Psoas muscle (tissue), 7 donors: ENCODE measurements at regions not wholly inside any gene's neighbourhood (a gene's known extent, or its start where the extent isn't known, plus 50 kb on each side); places are given as distances from the start of the nearest gene placed in this dataset.

ENCODE experiments used
- ATAC-seq, 4 donors: fragments of 200-7000 bp; cut with Tn5 transposase; one replicate each; pipeline ENCODE4 v1.9.1; 2020; ENCODE audit warnings: moderate library complexity in 3 of 4, mild to moderate bottlenecking in 2 of 4
- DNase-seq, 2 donors: peaks; one replicate each; pipeline ENCODE4 v3.0.0-alpha.2; 2020
- H3K27ac ChIP-seq: fragments of 200-600 bp; one replicate; pipeline ENCODE4 v1.8.0; 2022
- H3K27me3 ChIP-seq, 3 donors: fragments of 200-600 bp in 1 of 3; one replicate each; pipeline versions ENCODE4 v1.6.1 to v1.8.0; 2013 to 2022; ENCODE audit warnings: low read length in 2 of 3, mild to moderate bottlenecking in 2 of 3, moderate library complexity in 1 of 3; ENCODE audit not compliant: insufficient read depth in 3 of 3
- H3K36me3 ChIP-seq, 2 donors: fragments of 200-600 bp in 1 of 2; one replicate each; pipeline versions ENCODE4 v1.6.1 to v1.8.0; 2013 to 2022; ENCODE audit warnings: low read depth in 1 of 2, mild to moderate bottlenecking in 1 of 2, moderate library complexity in 1 of 2; ENCODE audit not compliant: insufficient read depth in 1 of 2
- H3K4me1 ChIP-seq: fragments of 200-600 bp; one replicate; pipeline ENCODE4 v1.8.0; 2022
- H3K4me3 ChIP-seq: fragments of 200-600 bp; one replicate; pipeline ENCODE4 v1.8.0; 2022; ENCODE audit warnings: mild to moderate bottlenecking
- H3K9me3 ChIP-seq: fragments of 200-600 bp; one replicate; pipeline ENCODE4 v1.8.0; 2022
- CTCF ChIP-seq: fragments of 200-600 bp; IDR thresholded peaks from one replicate; pipeline ENCODE4 v1.8.0; 2022; ENCODE audit warnings: antibody characterized with exemption
- WGBS, 3 donors: extraction: QIAGEN DNeasy Blood & Tissue Kit; methylation state at CpG; one replicate each; pipeline versions ENCODE4 v1.1.6 to v1.1.7; 2013; 5-methylcytosine and 5-hydroxymethylcytosine counted together
- intact Hi-C, 2 donors: fragments of 100-400 bp; cut with DNase I; formaldehyde crosslinking; loops; one replicate each; pipeline versions ENCODE4 v1.11.0 to v1.14.2; 2022
- donor health status: healthy with polysubstance abuse.
- donor health status: DM: no; HTN: no; CAD: no; lungs with moderate emphysema.
- donor health status: Bipolar disorder and iron deficiency.
- donor health status: healthy.
- donor health status: DM: yes; HTN: yes; CAD: no.
- donor health status: DM: no; HTN: no; CAD: no.
- donor health status: DM: yes; HTN: yes; CAD: no.

GRCh38 chr1:234756857-234757256 is 146.9 kb upstream of the IRF2BP2 start:
- H3K27ac ChIP-seq, result no peak overlapping the region
- H3K4me3 ChIP-seq, result no peak overlapping the region
- H3K36me3 ChIP-seq, result no peaks in the 10 kb centered on the region
- H3K27me3 ChIP-seq, result no peaks in the 10 kb centered on the region
- WGBS, 3 donors, result 92 to 96% (median 96%) methylated on average over 6 of the region's 6 CpGs
- intact Hi-C loops, result no loop called here
- H3K9me3 ChIP-seq, result no peaks in the 10 kb centered on the region
- no peak for TF ChIP-seq CTCF
- ATAC-seq, result no peak
- peaks cover 9% of the 10 kb centered on the region for H3K4me1 ChIP-seq
- DNase-seq, result no peak

- H3K27ac ChIP-seq, result no peak overlapping the region
- WGBS, 3 donors, result 82 to 88% (median 82%) methylated on average over 13 of the region's 13 CpGs
- H3K36me3 ChIP-seq, result no peaks in the 10 kb centered on the region
- ATAC-seq (no peak), DNase-seq (no peak)
- no peaks in the 10 kb centered on the region for H3K27me3 ChIP-seq
- no peak for TF ChIP-seq CTCF
- intact Hi-C loops, result no loop called here
- no peaks in the 10 kb centered on the region for H3K9me3 ChIP-seq
- peaks cover 9% of the 10 kb centered on the region for H3K4me1 ChIP-seq
- no peak overlapping the region for H3K4me3 ChIP-seq
Measured at GRCh38 chr1:234756066-234756774, 146.2 kb upstream of the IRF2BP2 start.

- no peaks in the 10 kb centered on the region for H3K36me3 ChIP-seq
- no peaks in the 10 kb centered on the region for H3K27me3 ChIP-seq
- WGBS, 3 donors, result 22 to 38% (median 24%) methylated on average over 8 of the region's 8 CpGs
- ATAC-seq, result peak; percentile 94 to 99 (median 98)
- intact Hi-C loops, result no loop called here
- peak overlapping the region; percentile 12 for H3K27ac ChIP-seq
- DNase-seq, result peak; percentile 77 to 88
- H3K9me3 ChIP-seq, result no peaks in the 10 kb centered on the region
- TF ChIP-seq CTCF, result no peak
- no peak overlapping the region for H3K4me3 ChIP-seq
- peaks cover 9% of the 10 kb centered on the region for H3K4me1 ChIP-seq
Measured at GRCh38 chr1:234755449-234755863, 145.5 kb upstream of the IRF2BP2 start.

- DNase-seq, result no peak
- Histone ChIP-seq H3K27ac (no peak overlapping the region), H3K9me3 (no peaks in the 10 kb centered on the region), H3K4me1 (peaks cover 9% of the 10 kb centered on the region), H3K27me3 (no peaks in the 10 kb centered on the region), H3K36me3 (no peaks in the 10 kb centered on the region), H3K4me3 (no peak overlapping the region)
- no peak for ATAC-seq
- WGBS, 3 donors, result 45 to 69% (median 47%) methylated on average over 3 of the region's 3 CpGs
- intact Hi-C loops, result loop anchor here in 1 of 2 donors (2.0 kb wide), 1 partner anchor 25 kb away; no protein-coding TSS in a partner anchor
- no peak for TF ChIP-seq CTCF
Measured at GRCh38 chr1:234753979-234754378, 144.0 kb upstream of the IRF2BP2 start.

GRCh38 chr1:234752927-234753326 is 142.9 kb upstream of the IRF2BP2 start:
- Histone ChIP-seq H3K36me3 (no peaks in the 10 kb centered on the region), H3K27ac (no peak overlapping the region), H3K27me3 (no peaks in the 10 kb centered on the region), H3K9me3 (no peaks in the 10 kb centered on the region), H3K4me1 (peaks cover 9% of the 10 kb centered on the region), H3K4me3 (no peak overlapping the region)
- no peak for DNase-seq
- TF ChIP-seq CTCF, result no peak
- 92 to 97% (median 95%) methylated on average over 8 of the region's 8 CpGs for WGBS, 3 donors
- ATAC-seq, result no peak
- intact Hi-C loops, result loop anchor here in 1 of 2 donors (2.0 kb wide), 1 partner anchor 24 kb away; no protein-coding TSS in a partner anchor
